HG02642 (cell line): ENCODE measurements at regions not wholly inside any gene's neighbourhood (a gene's known extent, or its start where the extent isn't known, plus 50 kb on each side); places are given as distances from the start of the nearest gene placed in this dataset.

Experiments used
- ATAC-seq: cut with Tn5 transposase; IDR thresholded peaks from one replicate; pipeline ENCODE4 v1.9.1; 2021; ENCODE audit warnings: mild to moderate bottlenecking; ENCODE audit not compliant: unreplicated experiment, poor library complexity

- no peak for ATAC-seq
Observed at GRCh38 chrX:87727620-87728019, 210.0 kb downstream of the KLHL4 start.

- no peak for ATAC-seq
Observed at GRCh38 chrX:87728024-87728423, 210.4 kb downstream of the KLHL4 start.

- no peak for ATAC-seq
Observed at GRCh38 chrX:87728459-87728858, 210.9 kb downstream of the KLHL4 start.

- ATAC-seq, result no peak
Observed at GRCh38 chrX:87732133-87732532, 214.5 kb downstream of the KLHL4 start.

GRCh38 chrX:87736576-87736975, 219.0 kb downstream of the KLHL4 start:
- no peak for ATAC-seq

GRCh38 chrX:87744391-87744790, 226.8 kb downstream of the KLHL4 start:
- ATAC-seq, result no peak

- no peak for ATAC-seq
Observed at GRCh38 chrX:87755493-87755892, 237.9 kb downstream of the KLHL4 start.

- ATAC-seq, result no peak
Observed at GRCh38 chrX:87788976-87789375, 271.4 kb downstream of the KLHL4 start.

GRCh38 chrX:87798039-87798438, 280.4 kb downstream of the KLHL4 start:
- no peak for ATAC-seq

GRCh38 chrX:87805829-87806490, 288.4 kb downstream of the KLHL4 start:
- ATAC-seq, result no peak

- no peak for ATAC-seq
Observed at GRCh38 chrX:87808576-87809243, 291.1 kb downstream of the KLHL4 start.

- ATAC-seq, result no peak
Observed at GRCh38 chrX:87813566-87813965, 296.0 kb downstream of the KLHL4 start.

GRCh38 chrX:87846956-87847355, 329.4 kb downstream of the KLHL4 start:
- no peak for ATAC-seq

GRCh38 chrX:87873347-87873941, 355.8 kb downstream of the KLHL4 start:
- ATAC-seq, result peak; percentile 73

- peak; percentile 44 for ATAC-seq
Observed at GRCh38 chrX:87874043-87874442, 356.4 kb downstream of the KLHL4 start.

GRCh38 chrX:87878926-87879325, 361.3 kb downstream of the KLHL4 start:
- no peak for ATAC-seq

GRCh38 chrX:87890437-87890836, 372.8 kb downstream of the KLHL4 start:
- no peak for ATAC-seq

- no peak for ATAC-seq
Observed at GRCh38 chrX:87895421-87895820, 377.8 kb downstream of the KLHL4 start.

GRCh38 chrX:87896057-87896456, 378.5 kb downstream of the KLHL4 start:
- ATAC-seq, result no peak

- peak; percentile 75 for ATAC-seq
Observed at GRCh38 chrX:87900320-87900908, 382.8 kb downstream of the KLHL4 start.

GRCh38 chrX:87901060-87901459, 383.5 kb downstream of the KLHL4 start:
- no peak for ATAC-seq
